G401 (cell line): ENCODE measurements at regions not wholly inside any gene's neighbourhood (a gene's known extent, or its start where the extent isn't known, plus 50 kb on each side); places are given as distances from the start of the nearest gene placed in this dataset.

Source experiments
- DNase-seq: peaks from one replicate; pipeline ENCODE4 v3.0.0-alpha.2; 2015; ENCODE audit warnings: low spot score
- in situ Hi-C: cut with HindIII; loops from 2 replicates; pipeline ENCODE4 v1.10.0; 2016; ENCODE audit warnings: low sequenced_read_pairs, mixed read lengths

DNA sequence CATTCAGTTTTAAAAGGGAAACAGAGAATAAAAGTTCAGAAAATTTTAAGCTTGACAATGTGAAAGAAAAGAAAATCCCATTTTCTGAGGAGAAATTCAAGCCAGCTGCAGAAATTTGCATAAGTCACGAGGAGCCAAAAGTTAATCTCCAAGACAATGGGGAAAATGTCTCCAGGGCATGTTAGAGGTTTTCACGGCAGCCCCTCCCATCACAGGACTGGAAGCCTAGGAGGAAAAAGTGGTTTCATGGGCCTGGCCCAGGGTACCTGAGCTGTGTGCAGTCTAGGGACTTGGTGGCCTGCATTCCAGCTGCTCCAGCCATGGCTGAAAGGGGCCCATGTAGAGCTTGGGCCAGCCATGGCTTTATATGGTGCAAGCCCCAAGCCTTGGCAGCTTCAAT, 59.6 kb upstream of the NXPH1 start:
- DNase-seq: no peak
- in situ Hi-C loops: no loop called here

DNA sequence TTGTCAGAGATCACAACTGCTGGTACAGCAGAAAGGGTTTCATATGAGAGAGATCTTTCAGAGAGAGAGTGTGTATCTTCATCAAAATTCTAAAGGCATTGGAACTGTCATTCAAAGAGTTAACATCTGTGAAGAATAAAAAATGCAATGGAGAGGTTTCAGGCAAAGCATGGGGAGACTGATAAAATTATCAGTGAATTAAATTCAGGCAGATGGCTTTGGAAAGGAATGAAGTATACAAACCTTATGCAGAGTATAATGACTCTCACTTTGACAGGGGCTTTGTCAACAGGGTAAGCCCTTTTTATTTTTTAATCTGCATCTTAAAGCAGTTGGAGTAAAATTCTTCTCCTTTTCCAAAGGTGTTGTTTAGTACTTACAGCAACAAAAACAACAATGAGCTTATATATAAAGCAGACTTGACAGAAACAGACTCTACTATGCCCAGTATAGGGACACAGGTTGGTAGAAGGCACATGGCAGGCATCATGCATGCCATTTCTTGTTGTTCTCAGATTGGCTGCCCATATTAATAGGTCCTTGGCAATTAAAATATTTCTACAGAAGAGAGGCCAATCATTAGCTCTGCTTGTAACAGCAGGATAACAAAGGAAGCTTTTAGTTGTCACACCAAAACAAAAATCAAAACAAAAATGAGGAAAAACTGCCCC, 54.9 kb upstream of the NXPH1 start:
- no peak for DNase-seq
- in situ Hi-C loops: no loop called here

DNA sequence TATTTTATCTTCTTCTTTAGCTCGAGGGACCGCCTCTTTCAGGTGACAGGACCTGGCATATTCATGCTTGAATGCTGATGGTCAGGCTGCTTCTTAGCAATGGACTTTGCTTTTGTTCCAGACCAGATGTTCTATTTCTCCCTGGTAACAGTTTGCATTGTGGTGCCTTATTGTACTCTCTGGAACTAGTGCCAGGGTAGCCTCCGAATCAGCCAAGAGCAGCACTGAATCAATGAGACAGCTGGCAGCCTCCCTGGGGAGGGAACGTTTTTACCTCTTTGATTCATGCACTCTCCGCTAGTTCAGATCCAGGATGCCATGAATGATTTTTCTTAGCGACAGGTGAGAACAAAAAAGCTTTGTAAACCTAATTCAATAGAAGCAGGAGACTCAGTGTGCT, 54.1 kb upstream of the NXPH1 start:
- in situ Hi-C loops: no loop called here
- no peak for DNase-seq

DNA sequence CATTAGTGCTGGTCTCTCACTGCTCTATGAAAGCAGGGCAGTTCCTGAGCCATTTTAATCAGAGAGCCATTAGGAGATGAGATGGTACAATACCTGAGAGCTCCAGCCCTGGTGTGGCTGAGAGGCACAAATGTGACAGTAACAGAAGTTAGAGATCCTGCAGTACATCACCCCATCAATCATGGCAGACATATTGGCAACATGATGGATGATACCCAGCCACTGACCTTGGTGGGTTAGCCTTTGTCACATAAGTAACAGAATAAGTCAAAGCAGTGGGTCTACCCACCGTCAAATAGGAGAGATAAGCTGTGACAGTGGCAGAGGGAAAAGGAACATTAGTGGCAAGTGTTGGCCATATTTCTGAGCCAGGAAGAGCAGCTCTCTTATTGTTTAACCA, 53.3 kb upstream of the NXPH1 start:
- DNase-seq: no peak
- in situ Hi-C loops: no loop called here

DNA sequence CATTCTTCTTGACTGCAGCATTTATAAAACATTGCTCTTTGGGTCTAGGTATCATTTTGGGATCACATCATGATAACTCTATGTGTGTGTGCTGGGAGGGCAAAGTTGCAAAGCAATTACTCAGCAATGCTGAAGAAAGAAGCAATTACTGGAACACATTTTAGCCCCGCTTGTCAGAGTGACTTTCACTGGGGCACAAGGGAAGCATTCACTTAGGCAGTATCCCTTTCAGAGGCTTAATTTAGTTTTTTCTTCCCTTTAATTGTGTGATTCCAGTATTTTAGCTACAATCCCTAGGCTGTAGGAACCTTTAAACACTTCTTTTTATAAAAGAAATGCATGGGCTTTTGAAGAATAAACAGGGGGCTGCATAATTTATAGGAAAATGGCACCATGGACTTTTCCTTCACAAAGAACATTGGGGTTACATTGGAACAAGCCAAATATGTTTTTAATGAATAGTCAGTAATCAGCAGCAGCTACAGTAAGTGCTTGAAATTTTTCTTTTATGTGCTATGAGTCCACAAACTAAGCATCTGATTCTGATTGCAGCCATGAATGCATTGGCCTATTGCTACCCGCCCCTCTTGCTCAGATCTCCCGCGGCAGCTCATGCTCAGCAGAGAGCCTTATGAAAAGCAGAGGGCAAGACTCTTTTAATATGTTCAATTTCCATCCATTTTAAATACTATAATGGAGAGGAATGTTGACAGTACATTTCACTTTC, 51.2 kb upstream of the NXPH1 start:
- DNase-seq: no peak
- in situ Hi-C loops: no loop called here
